WTC11 (cell line): ENCODE measurements at regions not wholly inside any gene's neighbourhood (a gene's known extent, or its start where the extent isn't known, plus 50 kb on each side); places are given as distances from the start of the nearest gene placed in this dataset.

Source experiments
- CREM ChIP-seq: sonication (generic); formaldehyde crosslinking; IDR thresholded peaks from 2 replicates; pipeline ENCODE4 v1.8.1; 2022; ENCODE audit warnings: mild to moderate bottlenecking, missing genetic modification reagents, moderate library complexity
- ELF4 ChIP-seq: sonication (generic); formaldehyde crosslinking; IDR thresholded peaks from 2 replicates; pipeline ENCODE4 v1.8.1; 2022; ENCODE audit warnings: low read depth, mild to moderate bottlenecking, moderate library complexity, missing genetic modification reagents
- FOXJ3 ChIP-seq: sonication (generic); formaldehyde crosslinking; IDR thresholded peaks from 2 replicates; pipeline ENCODE4 v1.9.0; 2021; ENCODE audit warnings: missing genetic modification reagents, mild to moderate bottlenecking, borderline replicate concordance
- FOXK1 ChIP-seq: sonication (generic); formaldehyde crosslinking; IDR thresholded peaks from 2 replicates; pipeline ENCODE4 v1.8.0; 2022; ENCODE audit warnings: mild to moderate bottlenecking, moderate library complexity, missing genetic modification reagents
- SMAD3 ChIP-seq: sonication (generic); formaldehyde crosslinking; IDR thresholded peaks from 2 replicates; pipeline ENCODE4 v1.8.0; 2022; ENCODE audit warnings: missing genetic modification reagents, mild to moderate bottlenecking, borderline replicate concordance
- TCF7 ChIP-seq: sonication (generic); formaldehyde crosslinking; IDR thresholded peaks from 2 replicates; pipeline ENCODE4 v1.8.0; 2022; ENCODE audit warnings: mild to moderate bottlenecking, low read depth, missing genetic modification reagents, moderate library complexity
- ZNF416 ChIP-seq: fragments of 250-450 bp; sonication (Bioruptor Pico); IDR thresholded peaks from 2 replicates; pipeline ENCODE4 v1.9.0; 2021; ENCODE audit warnings: mild to moderate bottlenecking, inconsistent platforms
- TF ChIP-seq, protein P1 (sequence below): fragments of 200-600 bp; IDR thresholded peaks from 2 replicates; pipeline ENCODE4 v1.8.0; 2022; ENCODE audit warnings: antibody characterized with exemption

GRCh38 chr2:82307511-82307910 lies 2003.0 kb upstream of the LRRTM1 start:
- TF ChIP-seq, protein P1, sequence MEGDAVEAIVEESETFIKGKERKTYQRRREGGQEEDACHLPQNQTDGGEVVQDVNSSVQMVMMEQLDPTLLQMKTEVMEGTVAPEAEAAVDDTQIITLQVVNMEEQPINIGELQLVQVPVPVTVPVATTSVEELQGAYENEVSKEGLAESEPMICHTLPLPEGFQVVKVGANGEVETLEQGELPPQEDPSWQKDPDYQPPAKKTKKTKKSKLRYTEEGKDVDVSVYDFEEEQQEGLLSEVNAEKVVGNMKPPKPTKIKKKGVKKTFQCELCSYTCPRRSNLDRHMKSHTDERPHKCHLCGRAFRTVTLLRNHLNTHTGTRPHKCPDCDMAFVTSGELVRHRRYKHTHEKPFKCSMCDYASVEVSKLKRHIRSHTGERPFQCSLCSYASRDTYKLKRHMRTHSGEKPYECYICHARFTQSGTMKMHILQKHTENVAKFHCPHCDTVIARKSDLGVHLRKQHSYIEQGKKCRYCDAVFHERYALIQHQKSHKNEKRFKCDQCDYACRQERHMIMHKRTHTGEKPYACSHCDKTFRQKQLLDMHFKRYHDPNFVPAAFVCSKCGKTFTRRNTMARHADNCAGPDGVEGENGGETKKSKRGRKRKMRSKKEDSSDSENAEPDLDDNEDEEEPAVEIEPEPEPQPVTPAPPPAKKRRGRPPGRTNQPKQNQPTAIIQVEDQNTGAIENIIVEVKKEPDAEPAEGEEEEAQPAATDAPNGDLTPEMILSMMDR: no peak
- TF ChIP-seq SMAD3 (CRISPR knock-in tag) (no peak), ZNF416 (CRISPR knock-in tag) (no peak), FOXK1 (CRISPR knock-in tag) (no peak), TCF7 (CRISPR knock-in tag) (no peak), CREM (CRISPR knock-in tag) (no peak), ELF4 (CRISPR knock-in tag) (no peak), FOXJ3 (CRISPR knock-in tag) (no peak)
